PC-3 (cell line): ENCODE measurements at regions not wholly inside any gene's neighbourhood (a gene's known extent, or its start where the extent isn't known, plus 50 kb on each side); places are given as distances from the start of the nearest gene placed in this dataset.

Experiments used
- ATAC-seq: fragments of 200-7000 bp; cut with Tn5 transposase; 2 replicates; pipeline ENCODE4 v1.9.1; 2020; ENCODE audit warnings: mild to moderate bottlenecking, moderate library complexity
- BruUV-seq: library from RNA; stranded (reverse); fragments of 400-500 nt; replicated peaks from 2 replicates; lab custom pipeline; 2021; lab: Mats Ljungman, UMichigan
- CTCF ChIA-PET: fragments of 300-600 bp; sonication (Branson Sonifier 250); formaldehyde crosslinking; loops from one replicate; lab custom pipeline; 2022; ENCODE audit warnings: antibody characterized with exemption; lab: Charles Lee
- POLR2A ChIA-PET: fragments of 300-600 bp; sonication (Branson Sonifier 250); formaldehyde crosslinking; loops from one replicate; lab custom pipeline; 2022; ENCODE audit warnings: antibody characterized with exemption; ENCODE audit not compliant: unreplicated experiment; lab: Charles Lee
- DNase-seq: peaks from one replicate; pipeline ENCODE4 v3.0.0-alpha.2; 2015
- H2AFZ ChIP-seq: fragments of 300-600 bp; sonication (generic); 2 replicates; pipeline ENCODE4 v1.6.0; 2016; ENCODE audit warnings: antibody characterized with exemption, low read length
- H3F3A ChIP-seq: fragments of 300-600 bp; sonication (generic); one replicate; pipeline ENCODE4 v1.6.0; 2017; ENCODE audit warnings: antibody characterized with exemption, low read length, control low read depth, mild to moderate bottlenecking; ENCODE audit not compliant: unreplicated experiment
- H3K27ac ChIP-seq: fragments of 300-600 bp; sonication (generic); 2 replicates; pipeline ENCODE4 v1.5.1; 2016; ENCODE audit warnings: mild to moderate bottlenecking, low read length
- H3K27me3 ChIP-seq: fragments of 300-600 bp; sonication (generic); 2 replicates; pipeline ENCODE4 v1.6.1; 2016; ENCODE audit warnings: low read length, mixed read lengths
- H3K36me3 ChIP-seq: fragments of 300-600 bp; sonication (generic); 2 replicates; pipeline ENCODE4 v1.6.1; 2016; ENCODE audit warnings: low read depth, mixed run types, low read length, mixed read lengths
- H3K4me1 ChIP-seq: fragments of 300-600 bp; sonication (generic); 2 replicates; pipeline ENCODE4 v1.5.1; 2016; ENCODE audit warnings: low read length; ENCODE audit not compliant: insufficient read depth
- H3K4me2 ChIP-seq: fragments of 300-600 bp; sonication (generic); 2 replicates; pipeline ENCODE4 v1.6.0; 2016; ENCODE audit warnings: low read length
- H3K4me3 ChIP-seq: fragments of 300-600 bp; sonication (generic); 2 replicates; pipeline ENCODE4 v1.5.1; 2016; ENCODE audit warnings: mild to moderate bottlenecking, low read length, mixed read lengths
- H3K79me2 ChIP-seq: fragments of 300-600 bp; sonication (generic); 2 replicates; pipeline ENCODE4 v1.6.1; 2017; ENCODE audit warnings: low read length, mixed read lengths
- H3K9ac ChIP-seq: fragments of 300-600 bp; sonication (generic); 2 replicates; pipeline ENCODE4 v1.6.0; 2016; ENCODE audit warnings: mild to moderate bottlenecking, low read length
- H3K9me2 ChIP-seq: fragments of 300-600 bp; sonication (generic); replicated peaks from 2 replicates; pipeline ENCODE4 v1.6.1; 2016; ENCODE audit warnings: mixed run types, low read length, mixed read lengths
- H3K9me3 ChIP-seq: fragments of 300-600 bp; sonication (generic); 2 replicates; pipeline ENCODE4 v1.6.1; 2016; ENCODE audit warnings: low read length, mixed read lengths
- H4K20me1 ChIP-seq: fragments of 300-600 bp; sonication (generic); 2 replicates; pipeline ENCODE4 v1.6.1; 2016; ENCODE audit warnings: low read length, mixed read lengths
- CTCF ChIP-seq: fragments of 300-600 bp; sonication (generic); conservative IDR thresholded peaks from 2 replicates; pipeline ENCODE4 v1.5.1; 2017; ENCODE audit warnings: antibody characterized with exemption, low read depth, mild to moderate bottlenecking, low read length
- EZH2 ChIP-seq: fragments of 300-600 bp; sonication (generic); IDR thresholded peaks from one replicate; pipeline ENCODE4 v1.6.1; 2017; ENCODE audit warnings: antibody characterized with exemption, mild to moderate bottlenecking, low read length; ENCODE audit not compliant: unreplicated experiment
- EZH2phosphoT487 ChIP-seq: fragments of 300-600 bp; sonication (generic); IDR thresholded peaks from 2 replicates; pipeline ENCODE4 v1.6.1; 2018; ENCODE audit warnings: mild to moderate bottlenecking, antibody characterized with exemption, low read length, borderline replicate concordance
- intact Hi-C: fragments of 100-400 bp; cut with micrococcal nuclease; formaldehyde crosslinking; loops from 2 replicates; pipeline ENCODE4 v1.9.0; 2023

- BruUV-seq: no TSS peak
- Histone ChIP-seq H3K4me2 (no peak overlapping the region), H3K79me2 (no peaks in the 10 kb centered on the region), H4K20me1 (no peaks in the 10 kb centered on the region), H3K4me1 (no peaks in the 10 kb centered on the region), H3K36me3 (no peaks in the 10 kb centered on the region), H3K27me3 (no peaks in the 10 kb centered on the region), H3K9ac (no peak overlapping the region), H3K9me3 (0 out of 2 replicates have a peak, but pooled peaks cover 5% of the 10 kb centered on the region), H2AFZ (no peak overlapping the region), H3K27ac (no peak overlapping the region), H3F3A (no peaks in the 10 kb centered on the region), H3K9me2 (no peaks in the 10 kb centered on the region), H3K4me3 (no peak overlapping the region)
- CTCF ChIA-PET: no interaction called here
- no peak for TF ChIP-seq CTCF
- TF ChIP-seq EZH2: no peak
- no peak for TF ChIP-seq EZH2phosphoT487
- intact Hi-C loops: no loop called here
- ATAC-seq (no peak), DNase-seq (no peak)
- POLR2A ChIA-PET: no interaction called here
Observed at GRCh38 chr7:125830743-125831142, 901.1 kb upstream of the POT1 start.

- no peaks in the 10 kb centered on the region for H3K4me1 ChIP-seq
- H3F3A ChIP-seq: no peaks in the 10 kb centered on the region
- no peak overlapping the region for H2AFZ ChIP-seq
- CTCF ChIA-PET: no interaction called here
- peak; percentile 90 for ATAC-seq
- no peaks in the 10 kb centered on the region for H4K20me1 ChIP-seq
- H3K79me2 ChIP-seq: no peaks in the 10 kb centered on the region
- H3K4me3 ChIP-seq: no peak overlapping the region
- no peak overlapping the region for H3K4me2 ChIP-seq
- 0 out of 2 replicates have a peak, but pooled peaks cover 5% of the 10 kb centered on the region for H3K9me3 ChIP-seq
- intact Hi-C loops: no loop called here
- no peaks in the 10 kb centered on the region for H3K9me2 ChIP-seq
- TF ChIP-seq EZH2 (no peak), CTCF (no peak), EZH2phosphoT487 (no peak)
- no peaks in the 10 kb centered on the region for H3K36me3 ChIP-seq
- H3K27ac ChIP-seq: no peak overlapping the region
- no peaks in the 10 kb centered on the region for H3K27me3 ChIP-seq
- POLR2A ChIA-PET: no interaction called here
- no peak overlapping the region for H3K9ac ChIP-seq
- no TSS peak for BruUV-seq
- peak; percentile 30 for DNase-seq
Observed at GRCh38 chr7:125828153-125828700, 898.6 kb upstream of the POT1 start.

- no peaks in the 10 kb centered on the region for H3K9me2 ChIP-seq
- DNase-seq (no peak), ATAC-seq (no peak)
- no peak overlapping the region for H3K27ac ChIP-seq
- ChIA-PET CTCF (no interaction called here), POLR2A (no interaction called here)
- no peaks in the 10 kb centered on the region for H3K36me3 ChIP-seq
- no peaks in the 10 kb centered on the region for H3K4me1 ChIP-seq
- H3K27me3 ChIP-seq: no peaks in the 10 kb centered on the region
- no peak overlapping the region for H3K4me2 ChIP-seq
- no peak overlapping the region for H3K9ac ChIP-seq
- H4K20me1 ChIP-seq: no peaks in the 10 kb centered on the region
- no TSS peak for BruUV-seq
- no peak for TF ChIP-seq CTCF
- no peak for TF ChIP-seq EZH2
- TF ChIP-seq EZH2phosphoT487: no peak
- no peaks in the 10 kb centered on the region for H3K79me2 ChIP-seq
- intact Hi-C loops: no loop called here
- H2AFZ ChIP-seq: no peak overlapping the region
- H3F3A ChIP-seq: no peaks in the 10 kb centered on the region
- H3K9me3 ChIP-seq: 0 out of 2 replicates have a peak, but pooled peaks cover 5% of the 10 kb centered on the region
- no peak overlapping the region for H3K4me3 ChIP-seq
Observed at GRCh38 chr7:125823538-125823937, 893.9 kb upstream of the POT1 start.
